ENCODE measurements at regions not wholly inside any gene's neighbourhood (a gene's known extent, or its start where the extent isn't known, plus 50 kb on each side); places are given as distances from the start of the nearest gene placed in this dataset.

- Histone ChIP-seq H3K9me3 (ENCODE audit: insufficient read depth, low read depth, low read length) (no peaks in the 10 kb centered on the region), H2BK120ac (ENCODE audit: insufficient read depth, low read length, poor library complexity) (no peak overlapping the region), H2AK5ac (ENCODE audit: low read length) (no peak overlapping the region), H4K12ac (ENCODE audit: low read depth, low read length) (no peak overlapping the region), H3K27ac (ENCODE audit: low read depth, low read length) (no peak overlapping the region), H3K4ac (ENCODE audit: low read depth, low read length) (no peak overlapping the region), H3K4me3 (ENCODE audit: low read depth, low read length) (no peak overlapping the region), H3K79me1 (ENCODE audit: low read length) (peaks cover 2% of the 10 kb centered on the region), H2BK5ac (ENCODE audit: low read depth, low read length, poor library complexity) (no peak overlapping the region), H3K36me3 (ENCODE audit: control insufficient read depth in 1 of 2, insufficient read depth in 2 of 2, low read length in 2 of 2) (no peaks in the 10 kb centered on the region), H3K23ac (ENCODE audit: low read length) (no peak overlapping the region), H3K4me1 (ENCODE audit: control insufficient read depth in 1 of 2, insufficient read depth in 2 of 2, low read length in 2 of 2) (no peaks in the 10 kb centered on the region), H3K18ac (ENCODE audit: low read length) (no peak overlapping the region), H3K79me2 (ENCODE audit: control insufficient read depth, insufficient read depth, low read length, poor library complexity) (no peaks in the 10 kb centered on the region), H3K14ac (ENCODE audit: low read length) (no peak overlapping the region), H4K91ac (ENCODE audit: low read depth, low read length) (no peak overlapping the region), H3K27me3 (ENCODE audit: insufficient read depth, low read length) (no peaks in the 10 kb centered on the region), H4K8ac (ENCODE audit: low read depth, low read length) (no peak overlapping the region), H2AFZ (ENCODE audit: insufficient read depth, low read length, poor library complexity) (no peak overlapping the region), H3K9ac (ENCODE audit: low read length) (no peak overlapping the region), H3K4me2 (ENCODE audit: low read length) (no peak overlapping the region), H2BK12ac (ENCODE audit: low read length) (no peak overlapping the region)
- no peak for DNase-seq
- WGBS (ENCODE audit: extremely low coverage, insufficient coverage, insufficient read length) = no CpG with 5 or more reads among the region's 1 CpG
Observed at GRCh38 chr7:46932306-46932675, 649.6 kb downstream of the TNS3 start.

- peak overlapping the region; percentile 4 for H2BK12ac ChIP-seq (ENCODE audit: low read length)
- H3K4me1 ChIP-seq (ENCODE audit: control insufficient read depth in 1 of 2, insufficient read depth in 2 of 2, low read length in 2 of 2) = no peaks in the 10 kb centered on the region
- no peak overlapping the region for H3K9ac ChIP-seq (ENCODE audit: low read length)
- no peak overlapping the region for H3K4me3 ChIP-seq (ENCODE audit: low read depth, low read length)
- no peak overlapping the region for H2BK5ac ChIP-seq (ENCODE audit: low read depth, low read length, poor library complexity)
- H3K79me2 ChIP-seq (ENCODE audit: control insufficient read depth, insufficient read depth, low read length, poor library complexity) = no peaks in the 10 kb centered on the region
- no peak overlapping the region for H4K12ac ChIP-seq (ENCODE audit: low read depth, low read length)
- no peak overlapping the region for H4K8ac ChIP-seq (ENCODE audit: low read depth, low read length)
- peaks cover 2% of the 10 kb centered on the region for H3K79me1 ChIP-seq (ENCODE audit: low read length)
- no CpG with 5 or more reads among the region's 3 CpGs for WGBS (ENCODE audit: extremely low coverage, insufficient coverage, insufficient read length)
- no peak overlapping the region for H2BK120ac ChIP-seq (ENCODE audit: insufficient read depth, low read length, poor library complexity)
- peak; percentile 86 to 88 for DNase-seq
- no peak overlapping the region for H3K18ac ChIP-seq (ENCODE audit: low read length)
- no peaks in the 10 kb centered on the region for H3K36me3 ChIP-seq (ENCODE audit: control insufficient read depth in 1 of 2, insufficient read depth in 2 of 2, low read length in 2 of 2)
- no peak overlapping the region for H4K91ac ChIP-seq (ENCODE audit: low read depth, low read length)
- H3K4ac ChIP-seq (ENCODE audit: low read depth, low read length) = no peak overlapping the region
- no peak overlapping the region for H3K27ac ChIP-seq (ENCODE audit: low read depth, low read length)
- no peaks in the 10 kb centered on the region for H3K9me3 ChIP-seq (ENCODE audit: insufficient read depth, low read depth, low read length)
- no peak overlapping the region for H3K23ac ChIP-seq (ENCODE audit: low read length)
- no peak overlapping the region for H3K14ac ChIP-seq (ENCODE audit: low read length)
- H2AK5ac ChIP-seq (ENCODE audit: low read length) = no peak overlapping the region
- H3K27me3 ChIP-seq (ENCODE audit: insufficient read depth, low read length) = no peaks in the 10 kb centered on the region
- no peak overlapping the region for H3K4me2 ChIP-seq (ENCODE audit: low read length)
- H2AFZ ChIP-seq (ENCODE audit: insufficient read depth, low read length, poor library complexity) = no peak overlapping the region
Observed at GRCh38 chr7:46930366-46930765, 651.5 kb downstream of the TNS3 start.

DNA sequence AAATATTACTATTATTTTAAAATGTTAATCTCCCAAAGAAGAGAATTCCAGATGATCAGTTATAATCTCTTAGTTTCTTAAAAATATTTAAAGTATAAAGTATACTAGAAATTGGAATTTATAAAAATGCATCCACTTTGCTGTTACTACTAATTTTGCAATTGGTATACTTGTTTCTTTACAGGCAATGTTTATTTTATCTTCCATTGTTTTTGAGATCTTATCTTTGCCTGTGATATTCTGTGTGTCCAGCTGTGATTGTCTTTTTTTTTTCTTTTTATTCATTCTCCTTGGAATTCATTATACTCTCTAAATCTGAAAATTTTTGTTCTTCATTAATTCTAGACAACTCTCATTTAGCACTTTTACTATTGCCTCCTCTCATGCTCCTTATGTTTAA, 652.6 kb downstream of the TNS3 start:
- Histone ChIP-seq H3K27ac (ENCODE audit: low read depth, low read length) (no peak overlapping the region), H3K14ac (ENCODE audit: low read length) (no peak overlapping the region), H3K36me3 (ENCODE audit: control insufficient read depth in 1 of 2, insufficient read depth in 2 of 2, low read length in 2 of 2) (no peaks in the 10 kb centered on the region), H3K18ac (ENCODE audit: low read length) (no peak overlapping the region), H3K9me3 (ENCODE audit: insufficient read depth, low read depth, low read length) (no peaks in the 10 kb centered on the region), H3K4me3 (ENCODE audit: low read depth, low read length) (no peak overlapping the region), H2AK5ac (ENCODE audit: low read length) (no peak overlapping the region), H3K4ac (ENCODE audit: low read depth, low read length) (no peak overlapping the region), H3K9ac (ENCODE audit: low read length) (no peak overlapping the region), H3K79me1 (ENCODE audit: low read length) (peaks cover 2% of the 10 kb centered on the region), H3K4me1 (ENCODE audit: control insufficient read depth in 1 of 2, insufficient read depth in 2 of 2, low read length in 2 of 2) (no peaks in the 10 kb centered on the region), H3K27me3 (ENCODE audit: insufficient read depth, low read length) (no peaks in the 10 kb centered on the region), H2BK5ac (ENCODE audit: low read depth, low read length, poor library complexity) (no peak overlapping the region), H3K79me2 (ENCODE audit: control insufficient read depth, insufficient read depth, low read length, poor library complexity) (no peaks in the 10 kb centered on the region), H3K23ac (ENCODE audit: low read length) (no peak overlapping the region), H4K12ac (ENCODE audit: low read depth, low read length) (no peak overlapping the region), H2BK120ac (ENCODE audit: insufficient read depth, low read length, poor library complexity) (no peak overlapping the region), H2AFZ (ENCODE audit: insufficient read depth, low read length, poor library complexity) (no peak overlapping the region), H2BK12ac (ENCODE audit: low read length) (no peak overlapping the region), H4K8ac (ENCODE audit: low read depth, low read length) (no peak overlapping the region), H3K4me2 (ENCODE audit: low read length) (no peak overlapping the region), H4K91ac (ENCODE audit: low read depth, low read length) (no peak overlapping the region)
- DNase-seq = no peak

DNA sequence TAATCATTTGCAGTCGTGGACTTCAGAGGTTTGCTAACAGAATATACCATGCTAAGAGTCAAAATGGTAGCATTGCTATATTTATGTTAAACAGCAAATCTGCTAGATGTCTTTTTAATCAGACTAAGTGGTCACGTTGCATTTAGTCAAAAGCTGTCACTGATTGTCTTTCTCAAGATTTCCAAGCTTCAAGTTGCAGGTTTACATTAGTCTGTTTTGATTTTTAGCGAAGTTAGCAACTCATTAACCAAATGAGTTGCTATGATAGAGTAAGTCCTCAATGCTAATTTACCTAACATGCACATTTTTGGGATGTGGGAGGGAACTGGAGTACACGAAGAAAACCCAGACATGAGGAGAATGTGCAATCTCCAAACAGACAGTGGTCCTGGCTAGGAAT, 653.2 kb downstream of the TNS3 start:
- Histone ChIP-seq H2BK5ac (ENCODE audit: low read depth, low read length, poor library complexity) (no peak overlapping the region), H3K27ac (ENCODE audit: low read depth, low read length) (no peak overlapping the region), H3K27me3 (ENCODE audit: insufficient read depth, low read length) (no peaks in the 10 kb centered on the region), H3K79me2 (ENCODE audit: control insufficient read depth, insufficient read depth, low read length, poor library complexity) (no peaks in the 10 kb centered on the region), H3K79me1 (ENCODE audit: low read length) (peaks cover 2% of the 10 kb centered on the region), H3K4me1 (ENCODE audit: control insufficient read depth in 1 of 2, insufficient read depth in 2 of 2, low read length in 2 of 2) (no peaks in the 10 kb centered on the region), H4K91ac (ENCODE audit: low read depth, low read length) (no peak overlapping the region), H3K36me3 (ENCODE audit: control insufficient read depth in 1 of 2, insufficient read depth in 2 of 2, low read length in 2 of 2) (no peaks in the 10 kb centered on the region), H2BK12ac (ENCODE audit: low read length) (no peak overlapping the region), H2AFZ (ENCODE audit: insufficient read depth, low read length, poor library complexity) (no peak overlapping the region), H3K9ac (ENCODE audit: low read length) (no peak overlapping the region), H3K4me3 (ENCODE audit: low read depth, low read length) (no peak overlapping the region), H3K18ac (ENCODE audit: low read length) (no peak overlapping the region), H4K12ac (ENCODE audit: low read depth, low read length) (no peak overlapping the region), H3K23ac (ENCODE audit: low read length) (no peak overlapping the region), H3K14ac (ENCODE audit: low read length) (no peak overlapping the region), H2AK5ac (ENCODE audit: low read length) (no peak overlapping the region), H3K9me3 (ENCODE audit: insufficient read depth, low read depth, low read length) (no peaks in the 10 kb centered on the region), H3K4me2 (ENCODE audit: low read length) (no peak overlapping the region), H2BK120ac (ENCODE audit: insufficient read depth, low read length, poor library complexity) (no peak overlapping the region), H4K8ac (ENCODE audit: low read depth, low read length) (no peak overlapping the region), H3K4ac (ENCODE audit: low read depth, low read length) (no peak overlapping the region)
- WGBS (ENCODE audit: extremely low coverage, insufficient coverage, insufficient read length) = no CpG with 5 or more reads among the region's 4 CpGs
- no peak for DNase-seq
